Femur (tissue), 1 donor: ENCODE measurements at regions not wholly inside any gene's neighbourhood (a gene's known extent, or its start where the extent isn't known, plus 50 kb on each side); places are given as distances from the start of the nearest gene placed in this dataset.
"Not testable (repeated sequence)": the region's sequence is repeated elsewhere in the genome, so short reads cannot be mapped to it uniquely, and the experiment has no call there.

Source experiments
- DNase-seq: peaks from one replicate; pipeline ENCODE4 v3.0.0-alpha.2; 2017

- DNase-seq: no peak
Observed at GRCh38 chr6:10101551-10102252, 313.2 kb downstream of the TFAP2A start.

- DNase-seq: peak; percentile 39
Observed at GRCh38 chr6:10099529-10100140, 315.2 kb downstream of the TFAP2A start.

GRCh38 chr6:10098756-10099528 is 315.9 kb downstream of the TFAP2A start:
- DNase-seq: no peak

- no peak for DNase-seq
Observed at GRCh38 chr6:10093282-10093681, 321.6 kb downstream of the TFAP2A start.

DNA sequence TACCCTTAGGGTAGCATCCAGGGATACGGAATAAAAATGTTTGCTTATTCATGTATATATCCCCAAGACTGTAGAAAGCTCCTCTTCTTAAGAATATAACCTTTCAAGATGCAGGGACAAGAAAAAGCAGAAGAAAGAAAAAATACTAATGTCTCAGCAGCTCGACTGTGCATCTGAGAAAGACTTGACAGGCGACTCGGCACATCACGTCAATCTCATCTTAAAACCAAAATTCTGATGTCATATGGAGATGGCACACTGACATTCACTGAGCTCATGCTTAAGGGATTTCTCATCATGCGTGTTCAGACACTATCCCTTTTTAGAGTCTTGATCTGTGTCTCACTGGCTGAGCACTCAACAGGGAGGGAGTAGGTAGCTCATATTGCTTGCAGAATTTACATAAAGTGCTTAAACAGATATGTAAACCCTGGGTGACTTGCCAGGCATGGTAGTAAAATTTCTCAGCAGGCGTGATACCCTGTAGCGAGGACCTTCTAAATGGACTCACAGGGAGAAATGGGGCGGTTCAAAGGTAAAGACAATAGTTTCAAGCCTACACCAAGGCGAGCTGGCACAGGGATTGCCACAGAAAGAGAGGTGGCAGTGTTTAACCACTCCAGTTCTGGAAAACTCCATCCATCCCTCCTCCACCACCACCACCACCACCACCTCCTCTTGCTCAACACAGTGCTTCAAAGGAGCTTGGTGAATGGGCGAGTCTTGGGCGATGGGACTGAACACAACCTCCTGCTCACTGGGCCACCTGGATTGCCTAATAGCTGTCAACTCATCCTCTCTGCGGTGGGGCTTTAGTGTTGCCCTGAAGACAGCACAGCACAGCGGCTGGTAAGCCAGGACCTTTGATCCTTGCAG is 330.5 kb downstream of the TFAP2A start:
- DNase-seq: no peak

- DNase-seq: no peak
Observed at GRCh38 chr6:10082385-10082784, 332.5 kb downstream of the TFAP2A start.

DNA sequence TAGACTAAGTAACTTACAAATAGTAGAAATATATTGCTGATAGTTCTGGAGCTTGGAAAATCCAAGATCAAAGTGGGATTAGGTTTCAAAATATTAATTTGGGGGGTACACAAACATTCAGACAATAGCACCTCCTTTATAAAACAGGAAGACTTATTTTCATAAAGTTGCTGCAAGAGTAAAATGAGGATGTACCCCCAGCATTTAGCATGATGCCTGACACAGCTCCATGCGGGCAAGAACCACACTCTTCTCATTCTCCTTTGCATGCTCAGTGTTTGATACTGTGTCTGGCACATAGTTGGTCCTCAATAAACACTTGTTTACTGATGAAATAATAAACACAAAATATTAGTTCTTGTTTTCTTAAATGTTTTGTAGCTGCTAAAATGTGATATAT is 332.9 kb downstream of the TFAP2A start:
- no peak for DNase-seq

DNA sequence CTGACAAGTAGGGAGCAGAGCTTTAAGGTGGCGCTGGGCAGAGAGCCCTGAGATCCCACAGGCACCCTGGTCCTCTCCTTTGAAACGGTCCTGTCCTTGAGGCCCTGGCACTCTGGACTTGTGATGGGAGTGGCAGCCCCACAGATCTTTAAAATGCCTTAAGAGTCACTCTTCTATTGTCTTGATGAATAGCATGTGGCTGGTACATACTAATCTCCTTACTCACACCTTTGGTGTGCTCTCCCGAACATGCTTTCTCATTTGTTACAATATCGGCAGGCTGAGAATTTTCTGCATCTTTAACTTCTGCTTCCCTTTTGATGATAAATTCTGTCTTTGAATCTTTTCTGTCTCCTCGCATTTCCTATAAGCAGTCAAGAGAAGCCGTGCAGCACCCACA is 333.8 kb downstream of the TFAP2A start:
- no peak for DNase-seq

- no peak for DNase-seq
Observed at GRCh38 chr6:10080561-10080960, 334.3 kb downstream of the TFAP2A start.

GRCh38 chr6:10078581-10078980 is 336.3 kb downstream of the TFAP2A start:
- DNase-seq: no peak

DNA sequence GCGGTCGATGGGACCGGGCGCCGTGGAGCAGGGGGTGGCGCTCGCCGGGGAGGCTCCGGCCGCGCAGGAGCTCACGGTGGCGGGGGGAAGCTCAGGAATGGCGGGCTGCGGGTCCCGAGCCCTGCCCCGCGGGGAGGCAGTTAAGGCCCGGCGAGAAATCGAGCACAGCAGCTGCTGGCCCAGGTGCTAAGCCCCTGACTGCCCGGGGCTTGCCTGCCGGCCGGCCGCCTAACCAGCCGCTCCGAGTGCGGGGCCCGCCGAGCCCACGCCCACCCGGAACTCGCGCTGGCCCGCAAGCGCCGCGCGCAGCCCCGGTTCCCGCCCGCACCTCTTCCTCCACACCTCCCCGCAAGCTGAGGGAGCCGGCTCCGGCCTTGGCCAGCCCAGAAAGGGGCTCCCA is 340.1 kb downstream of the TFAP2A start:
- DNase-seq: not testable (repeated sequence)

DNA sequence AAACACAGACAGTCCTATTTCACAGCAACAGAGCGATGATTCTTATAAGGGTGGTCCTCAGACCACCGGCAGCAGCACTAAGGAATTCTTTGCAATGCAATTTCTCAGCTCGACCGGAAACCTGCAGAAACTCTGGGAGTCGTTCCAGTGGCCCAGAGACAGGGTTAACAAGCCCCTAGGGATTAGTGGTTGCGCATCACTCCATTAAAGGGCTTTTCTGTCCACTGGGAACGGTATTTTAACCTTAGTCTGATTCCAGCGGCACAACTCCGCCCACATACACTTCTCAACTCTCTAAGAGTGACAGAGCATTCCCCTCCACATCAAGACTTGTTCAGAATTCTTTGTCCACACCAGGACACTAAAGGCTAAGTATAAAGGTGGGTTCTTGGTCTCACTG is 341.5 kb downstream of the TFAP2A start:
- DNase-seq: no peak

DNA sequence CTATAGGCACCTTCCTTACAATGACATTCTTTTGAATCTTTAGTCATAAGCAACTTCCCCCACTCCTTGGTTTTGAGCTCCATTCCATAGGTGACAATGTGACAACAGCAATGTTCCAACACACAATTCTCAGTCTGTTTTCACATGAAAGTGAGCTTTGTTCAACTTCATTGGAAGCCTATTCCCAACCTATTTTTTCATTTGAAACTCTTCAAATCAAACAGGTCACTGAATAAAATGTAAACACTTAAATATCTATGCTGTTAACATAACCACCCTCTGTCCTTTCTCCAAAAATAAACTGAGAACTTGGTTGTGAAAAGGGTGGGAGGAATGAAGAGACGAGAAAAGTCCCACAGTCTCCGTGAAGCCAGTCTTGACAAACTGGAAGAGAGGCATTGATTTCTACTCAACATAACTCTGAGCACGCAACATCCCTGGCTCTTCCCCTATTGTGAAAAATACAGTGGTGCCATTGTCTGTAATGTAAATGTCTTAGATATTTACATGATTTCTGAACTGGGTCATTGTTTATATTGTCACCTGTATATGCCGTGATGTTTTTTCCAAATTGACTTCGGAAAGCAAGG is 343.1 kb downstream of the TFAP2A start:
- no peak for DNase-seq

DNA sequence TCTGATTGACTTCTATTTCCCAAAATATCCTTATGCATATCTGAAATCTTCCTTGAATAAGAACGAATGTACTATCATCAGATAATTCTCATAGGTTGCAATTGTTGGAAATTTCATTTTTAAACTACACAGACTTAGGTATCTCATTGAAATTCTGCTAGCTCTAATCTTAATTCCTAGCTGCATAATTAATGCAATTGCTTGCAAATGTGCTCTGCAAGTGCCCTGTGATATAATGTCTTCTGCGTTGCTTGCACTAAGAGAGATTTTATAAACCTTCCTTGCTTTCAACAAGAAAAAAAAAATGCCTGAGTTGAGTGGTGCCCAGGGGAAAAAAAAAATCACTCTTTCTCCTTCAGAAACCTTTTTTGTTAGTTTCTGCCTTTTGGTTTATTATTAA is 354.9 kb downstream of the TFAP2A start:
- DNase-seq: no peak

DNA sequence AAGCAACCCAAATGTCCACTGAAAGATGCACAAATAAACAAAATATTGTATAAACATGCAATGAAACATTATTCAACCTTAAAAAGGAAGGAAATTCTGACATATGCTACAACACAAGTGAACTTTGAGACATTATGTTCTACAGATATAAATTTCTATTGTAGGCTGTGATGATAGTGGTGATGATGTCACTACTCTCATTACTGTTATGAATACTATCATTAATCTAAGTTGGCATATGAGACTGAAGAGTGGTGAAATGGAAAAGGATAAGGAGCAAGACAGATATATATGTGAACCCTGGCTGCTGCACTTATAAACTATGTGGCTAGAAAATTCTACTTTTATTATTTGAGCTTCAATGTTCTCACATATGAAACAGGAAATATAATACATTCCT is 360.2 kb downstream of the TFAP2A start:
- DNase-seq: no peak

- no peak for DNase-seq
Observed at GRCh38 chr6:10051283-10051682, 363.6 kb downstream of the TFAP2A start.

GRCh38 chr6:10048370-10049297 is 366.2 kb downstream of the TFAP2A start:
- DNase-seq: no peak

DNA sequence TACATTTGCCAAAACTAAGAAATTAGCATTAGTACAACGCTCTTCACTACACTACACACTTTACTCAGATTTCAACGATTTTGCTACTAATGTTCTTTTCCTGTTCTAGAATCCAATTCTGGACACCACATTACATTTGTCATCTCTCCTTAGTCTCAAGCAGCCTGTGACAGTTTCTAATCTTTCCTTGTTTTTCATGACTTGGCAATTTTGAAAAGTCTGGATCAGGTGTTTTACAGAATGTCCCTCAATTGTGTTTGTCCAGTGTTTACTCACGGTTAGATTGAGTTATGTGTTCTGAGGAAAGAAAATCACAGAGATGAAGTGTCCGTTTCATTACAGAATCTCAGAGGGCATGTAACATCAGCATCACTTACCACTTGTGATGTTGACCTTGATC is 372.6 kb downstream of the TFAP2A start:
- DNase-seq: no peak

GRCh38 chr6:10033223-10033829 is 381.5 kb downstream of the TFAP2A start:
- DNase-seq: no peak

DNA sequence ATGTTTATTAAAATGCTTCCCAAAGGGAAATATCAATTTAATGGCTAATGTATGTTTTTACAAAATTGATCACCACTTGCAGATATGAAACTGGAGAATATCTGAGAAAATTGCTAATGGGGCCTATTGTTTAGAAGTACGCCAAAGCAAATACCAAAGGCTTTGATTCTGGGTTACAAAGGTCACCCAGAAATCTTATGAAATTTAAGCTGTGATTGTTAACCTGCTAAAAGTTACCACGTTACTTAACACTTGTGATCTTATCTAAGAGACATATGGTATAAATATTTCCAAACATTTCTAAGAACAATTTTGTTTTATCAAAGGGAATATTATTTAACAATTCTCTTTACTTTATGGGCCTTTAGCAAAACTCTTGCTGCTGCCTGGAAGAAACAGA is 383.3 kb downstream of the TFAP2A start:
- DNase-seq: no peak

DNA sequence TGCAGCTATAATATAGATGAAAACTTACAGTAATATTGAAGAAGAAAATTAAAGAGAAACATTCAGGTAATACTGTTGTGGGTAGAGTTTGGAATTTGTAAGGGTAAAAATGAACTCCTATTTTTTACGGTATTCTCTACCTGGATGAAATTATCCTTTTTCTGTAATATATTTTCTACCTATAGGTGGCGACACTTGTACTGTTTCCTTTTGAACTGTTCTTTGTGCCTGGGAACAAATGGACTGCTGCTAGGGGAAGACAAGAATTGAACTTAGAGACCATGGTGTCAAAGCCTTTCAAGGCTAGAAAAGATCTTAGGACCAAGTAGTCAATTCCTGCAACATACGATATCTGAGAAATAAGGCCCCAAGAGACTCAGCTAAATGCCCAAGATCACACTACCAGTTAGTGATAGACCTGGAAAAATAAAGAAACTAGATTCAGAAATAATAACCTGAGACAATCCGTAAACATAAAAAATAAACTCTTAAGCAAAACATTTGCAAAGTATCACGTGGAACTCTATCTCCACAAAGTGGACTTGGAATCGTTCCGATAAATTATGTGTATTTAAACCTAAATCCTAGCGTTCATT is 383.8 kb downstream of the TFAP2A start:
- no peak for DNase-seq
